Trophoblast cell (in vitro differentiated cells and primary cell): ENCODE measurements at regions not wholly inside any gene's neighbourhood (a gene's known extent, or its start where the extent isn't known, plus 50 kb on each side); places are given as distances from the start of the nearest gene placed in this dataset.

Experiments
- DNase-seq, 2 donors: peaks; one replicate each; pipeline ENCODE4 v3.0.0-alpha.2; 2016
- H2AFZ ChIP-seq: 2 replicates; pipeline ENCODE4 v1.6.1; 2013; ENCODE audit warnings: low read length, moderate library complexity, mild to moderate bottlenecking; ENCODE audit not compliant: insufficient read depth, poor library complexity
- H2AK5ac ChIP-seq: 2 replicates; pipeline ENCODE4 v1.6.1; 2013; ENCODE audit warnings: mild to moderate bottlenecking, low read length
- H2BK120ac ChIP-seq: 2 replicates; pipeline ENCODE4 v1.6.1; 2013; ENCODE audit warnings: low read length, mild to moderate bottlenecking, moderate library complexity; ENCODE audit not compliant: insufficient read depth, poor library complexity
- H2BK12ac ChIP-seq: 2 replicates; pipeline ENCODE4 v1.6.1; 2013; ENCODE audit warnings: mild to moderate bottlenecking, low read length, moderate library complexity
- H2BK5ac ChIP-seq: 2 replicates; pipeline ENCODE4 v1.6.1; 2013; ENCODE audit warnings: low read length, low read depth, moderate library complexity, mild to moderate bottlenecking; ENCODE audit not compliant: poor library complexity
- H3K14ac ChIP-seq: 2 replicates; pipeline ENCODE4 v1.6.1; 2013; ENCODE audit warnings: mild to moderate bottlenecking, low read length
- H3K18ac ChIP-seq: 2 replicates; pipeline ENCODE4 v1.6.1; 2013; ENCODE audit warnings: mild to moderate bottlenecking, low read length
- H3K23ac ChIP-seq: 2 replicates; pipeline ENCODE4 v1.6.1; 2013; ENCODE audit warnings: low read length
- H3K27ac ChIP-seq: 2 replicates; pipeline ENCODE4 v1.5.1; 2013; ENCODE audit warnings: low read depth, mild to moderate bottlenecking, inconsistent platforms, low read length, moderate library complexity
- H3K27me3 ChIP-seq: 2 replicates; pipeline ENCODE4 v1.6.1; 2013; ENCODE audit warnings: inconsistent platforms, mild to moderate bottlenecking, low read length, moderate library complexity; ENCODE audit not compliant: insufficient read depth
- H3K36me3 ChIP-seq, 2 experiments: 1 replicate in 1 of 2; 2 replicates in 1 of 2; pipeline ENCODE4 v1.6.1; 2013; ENCODE audit warnings: low read length in 2 of 2, mild to moderate bottlenecking in 2 of 2, moderate library complexity in 1 of 2; ENCODE audit not compliant: insufficient read depth in 2 of 2, control insufficient read depth in 1 of 2
- H3K4ac ChIP-seq: 2 replicates; pipeline ENCODE4 v1.6.1; 2013; ENCODE audit warnings: low read depth, mild to moderate bottlenecking, low read length, moderate library complexity
- H3K4me1 ChIP-seq, 2 experiments: 1 replicate in 1 of 2; 2 replicates in 1 of 2; pipeline ENCODE4 v1.6.1; 2013; ENCODE audit warnings: low read length in 2 of 2, mild to moderate bottlenecking in 2 of 2, moderate library complexity in 1 of 2; ENCODE audit not compliant: insufficient read depth in 2 of 2, control insufficient read depth in 1 of 2
- H3K4me2 ChIP-seq: 2 replicates; pipeline ENCODE4 v1.6.1; 2013; ENCODE audit warnings: inconsistent platforms, mild to moderate bottlenecking, low read length, moderate library complexity
- H3K4me3 ChIP-seq: 2 replicates; pipeline ENCODE4 v1.5.1; 2013; ENCODE audit warnings: mild to moderate bottlenecking, low read depth, low read length, inconsistent platforms
- H3K79me1 ChIP-seq: one replicate; pipeline ENCODE4 v1.6.1; 2013; ENCODE audit warnings: low read length
- H3K79me2 ChIP-seq: 2 replicates; pipeline ENCODE4 v1.6.1; 2013; ENCODE audit warnings: low read length, mild to moderate bottlenecking; ENCODE audit not compliant: control insufficient read depth, insufficient read depth, poor library complexity
- H3K9ac ChIP-seq: 2 replicates; pipeline ENCODE4 v1.6.1; 2013; ENCODE audit warnings: mild to moderate bottlenecking, low read length
- H3K9me3 ChIP-seq: 2 replicates; pipeline ENCODE4 v1.6.1; 2013; ENCODE audit warnings: low read depth, mild to moderate bottlenecking, control low read depth, inconsistent platforms, low read length; ENCODE audit not compliant: insufficient read depth
- H4K12ac ChIP-seq: 2 replicates; pipeline ENCODE4 v1.6.1; 2013; ENCODE audit warnings: low read depth, mild to moderate bottlenecking, low read length, moderate library complexity
- H4K8ac ChIP-seq: 2 replicates; pipeline ENCODE4 v1.6.1; 2013; ENCODE audit warnings: low read depth, mild to moderate bottlenecking, low read length, moderate library complexity
- H4K91ac ChIP-seq: one replicate; pipeline ENCODE4 v1.6.1; 2013; ENCODE audit warnings: low read depth, mild to moderate bottlenecking, low read length, moderate library complexity
- WGBS: extraction: QIAGEN DNeasy Blood & Tissue Kit; methylation state at CpG from one replicate; pipeline ENCODE4 v1.1.7; 2013; ENCODE audit warnings: missing lambda C conversion rate; ENCODE audit not compliant: insufficient read length, insufficient coverage; ENCODE audit errors: extremely low coverage; 5-methylcytosine and 5-hydroxymethylcytosine counted together

DNA sequence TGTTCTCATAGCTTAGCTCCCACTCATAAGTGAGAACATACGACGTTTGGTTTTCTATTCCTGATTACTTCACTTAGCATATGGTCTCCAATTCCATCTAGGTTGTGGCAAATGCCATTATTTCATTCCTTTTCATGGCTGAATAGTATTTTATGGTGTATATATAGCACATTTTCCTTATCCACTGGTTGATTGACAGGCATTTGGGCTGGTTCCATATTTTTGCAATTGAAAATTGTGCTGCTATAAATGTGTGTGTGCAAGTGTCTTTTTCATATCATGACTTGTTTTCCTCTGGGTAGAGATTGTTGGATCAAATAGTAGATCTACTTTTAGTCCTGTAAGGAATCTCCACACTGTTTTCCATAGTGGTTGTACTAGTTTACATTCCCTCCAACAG lies 133.0 kb upstream of the TAB2 start:
- no peak overlapping the region for H4K91ac ChIP-seq
- H4K8ac ChIP-seq, result no peak overlapping the region
- DNase-seq, result no peak
- H3K27me3 ChIP-seq, result no peaks in the 10 kb centered on the region
- no peak overlapping the region for H3K9ac ChIP-seq
- H4K12ac ChIP-seq, result no peak overlapping the region
- no peak overlapping the region for H2AK5ac ChIP-seq
- no peak overlapping the region for H3K4ac ChIP-seq
- H3K9me3 ChIP-seq, result no peaks in the 10 kb centered on the region
- H2AFZ ChIP-seq, result no peak overlapping the region
- no peaks in the 10 kb centered on the region for H3K4me1 ChIP-seq
- no peak overlapping the region for H3K14ac ChIP-seq
- no peak overlapping the region for H3K18ac ChIP-seq
- no peak overlapping the region for H3K4me2 ChIP-seq
- no peak overlapping the region for H3K23ac ChIP-seq
- H3K27ac ChIP-seq, result no peak overlapping the region
- H2BK5ac ChIP-seq, result no peak overlapping the region
- H2BK120ac ChIP-seq, result no peak overlapping the region
- H3K79me2 ChIP-seq, result no peaks in the 10 kb centered on the region
- H3K79me1 ChIP-seq, result no peaks in the 10 kb centered on the region
- H3K4me3 ChIP-seq, result no peak overlapping the region
- no peaks in the 10 kb centered on the region for H3K36me3 ChIP-seq
- WGBS, result no CpG with 5 or more reads among the region's 2 CpGs
- H2BK12ac ChIP-seq, result no peak overlapping the region

DNA sequence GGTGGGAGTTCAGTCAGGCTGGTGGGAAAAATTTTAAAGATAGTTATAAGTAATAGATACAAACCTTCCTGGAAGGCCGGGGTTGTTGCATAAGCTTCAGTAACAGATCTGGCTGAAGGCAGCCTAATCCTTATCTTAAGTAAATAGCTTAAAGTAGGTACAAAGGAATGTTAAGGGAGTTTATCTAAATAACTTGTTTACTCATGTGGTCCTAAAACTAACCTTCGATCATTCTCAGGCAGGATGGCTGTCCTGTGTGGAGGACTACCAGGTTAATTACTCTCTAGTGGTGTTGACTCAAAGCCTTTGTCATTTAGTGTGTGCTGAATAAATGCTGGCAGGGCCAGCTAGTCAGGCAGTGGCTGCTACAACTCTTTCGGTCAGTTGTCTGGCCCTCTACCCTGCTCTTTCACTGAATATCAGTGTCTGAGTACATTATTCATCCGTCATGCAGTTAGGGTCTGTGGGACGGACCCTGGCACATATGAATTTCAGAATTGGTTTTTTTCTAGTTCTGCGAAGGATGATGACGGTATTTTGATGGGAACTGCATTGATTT lies 131.6 kb upstream of the TAB2 start:
- no peak overlapping the region for H3K27ac ChIP-seq
- H3K23ac ChIP-seq, result no peak overlapping the region
- H2BK120ac ChIP-seq, result no peak overlapping the region
- H3K4me3 ChIP-seq, result no peak overlapping the region
- peak in 1 of 2 donors; percentile 48 for DNase-seq
- no peak overlapping the region for H2AK5ac ChIP-seq
- H3K9me3 ChIP-seq, result no peaks in the 10 kb centered on the region
- H3K27me3 ChIP-seq, result no peaks in the 10 kb centered on the region
- no peaks in the 10 kb centered on the region for H3K79me1 ChIP-seq
- H3K4me2 ChIP-seq, result no peak overlapping the region
- no peak overlapping the region for H4K12ac ChIP-seq
- H2AFZ ChIP-seq, result no peak overlapping the region
- H2BK5ac ChIP-seq, result no peak overlapping the region
- H3K4me1 ChIP-seq, result no peaks in the 10 kb centered on the region
- H3K14ac ChIP-seq, result no peak overlapping the region
- no peak overlapping the region for H3K4ac ChIP-seq
- WGBS, result no CpG with 5 or more reads among the region's 7 CpGs
- H3K79me2 ChIP-seq, result no peaks in the 10 kb centered on the region
- no peak overlapping the region for H3K9ac ChIP-seq
- no peak overlapping the region for H4K8ac ChIP-seq
- no peak overlapping the region for H4K91ac ChIP-seq
- H3K36me3 ChIP-seq, result no peaks in the 10 kb centered on the region
- H3K18ac ChIP-seq, result no peak overlapping the region
- H2BK12ac ChIP-seq, result no peak overlapping the region

DNA sequence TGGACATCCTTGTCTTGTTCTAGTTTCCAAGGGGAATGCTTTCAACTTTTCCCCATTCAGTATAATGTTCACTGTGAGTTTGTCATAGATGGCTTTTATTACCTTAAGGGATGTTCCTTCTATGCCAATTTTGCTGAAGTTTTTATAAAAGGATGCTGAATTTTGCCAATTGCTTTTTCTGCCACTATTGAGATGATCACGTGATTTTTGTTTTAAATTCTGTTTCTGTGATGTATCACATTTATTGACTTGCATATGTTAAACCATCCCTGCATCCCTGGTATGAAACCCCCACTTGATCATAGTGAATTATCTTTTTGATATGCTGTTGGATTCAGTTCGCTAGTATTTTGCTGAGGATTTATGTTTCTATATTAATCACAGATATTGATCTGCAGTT lies 130.6 kb upstream of the TAB2 start:
- no peak overlapping the region for H2AFZ ChIP-seq
- H4K8ac ChIP-seq, result no peak overlapping the region
- no peak overlapping the region for H2BK120ac ChIP-seq
- WGBS, result no CpG with 5 or more reads among the region's 2 CpGs
- H3K18ac ChIP-seq, result no peak overlapping the region
- H3K79me1 ChIP-seq, result no peaks in the 10 kb centered on the region
- H3K23ac ChIP-seq, result no peak overlapping the region
- no peak overlapping the region for H3K27ac ChIP-seq
- no peak overlapping the region for H4K12ac ChIP-seq
- H4K91ac ChIP-seq, result no peak overlapping the region
- H3K4me3 ChIP-seq, result no peak overlapping the region
- H3K14ac ChIP-seq, result no peak overlapping the region
- H2BK12ac ChIP-seq, result no peak overlapping the region
- H3K4ac ChIP-seq, result no peak overlapping the region
- no peak for DNase-seq
- H3K4me2 ChIP-seq, result no peak overlapping the region
- no peak overlapping the region for H2AK5ac ChIP-seq
- no peaks in the 10 kb centered on the region for H3K79me2 ChIP-seq
- no peak overlapping the region for H2BK5ac ChIP-seq
- H3K36me3 ChIP-seq, result no peaks in the 10 kb centered on the region
- no peaks in the 10 kb centered on the region for H3K27me3 ChIP-seq
- no peaks in the 10 kb centered on the region for H3K9me3 ChIP-seq
- H3K4me1 ChIP-seq, result no peaks in the 10 kb centered on the region
- no peak overlapping the region for H3K9ac ChIP-seq

DNA sequence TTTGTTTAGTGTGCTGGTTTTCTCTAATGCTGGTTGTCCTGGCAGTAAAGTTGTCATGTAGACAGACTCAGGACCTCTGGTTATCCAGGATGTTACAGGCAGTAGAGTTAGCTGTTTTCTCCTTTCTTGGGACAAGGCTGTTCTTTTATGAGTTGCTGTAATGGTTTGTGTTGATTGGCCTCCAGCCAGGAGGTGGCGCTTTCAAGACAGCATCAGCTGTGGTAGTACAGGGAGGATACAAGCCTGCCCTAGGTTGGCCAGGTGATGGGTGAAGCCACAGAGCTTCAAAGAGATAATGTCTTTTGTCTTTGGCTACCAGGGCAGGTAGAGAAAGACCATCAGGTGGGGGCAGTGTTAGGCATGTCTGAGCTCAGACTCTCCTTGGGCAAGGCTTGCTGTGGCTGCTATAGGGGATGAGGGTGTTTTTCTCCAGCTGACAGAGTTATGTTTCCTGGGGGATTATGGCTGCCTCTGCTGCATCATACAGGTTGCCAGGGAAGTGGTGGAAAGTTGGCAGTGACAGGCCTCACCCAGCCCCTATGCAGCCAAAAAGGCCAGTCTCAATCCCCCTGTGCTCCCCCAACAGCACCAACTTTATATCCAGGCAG lies 127.2 kb upstream of the TAB2 start:
- no peak overlapping the region for H3K4me3 ChIP-seq

More for the DNA sequence above, 127.2 kb upstream of the TAB2 start:
- no peak overlapping the region for H3K4me2 ChIP-seq
- no peak overlapping the region for H3K4ac ChIP-seq
- H3K9me3 ChIP-seq, result no peaks in the 10 kb centered on the region
- H2BK120ac ChIP-seq, result no peak overlapping the region
- no peaks in the 10 kb centered on the region for H3K27me3 ChIP-seq
- H3K18ac ChIP-seq, result no peak overlapping the region
- no peak overlapping the region for H4K91ac ChIP-seq
- DNase-seq, result peak in 1 of 2 donors; percentile 21
- no peaks in the 10 kb centered on the region for H3K36me3 ChIP-seq
- no peak overlapping the region for H3K14ac ChIP-seq
- WGBS, result no CpG with 5 or more reads among the region's 1 CpG
- H2AK5ac ChIP-seq, result no peak overlapping the region
- H3K27ac ChIP-seq, result no peak overlapping the region
- H2AFZ ChIP-seq, result no peak overlapping the region
- H3K9ac ChIP-seq, result no peak overlapping the region
- H4K12ac ChIP-seq, result no peak overlapping the region
- H4K8ac ChIP-seq, result no peak overlapping the region
- H2BK12ac ChIP-seq, result no peak overlapping the region
- H3K23ac ChIP-seq, result no peak overlapping the region
- no peak overlapping the region for H2BK5ac ChIP-seq
- no peaks in the 10 kb centered on the region for H3K79me2 ChIP-seq
- peaks cover 3% of the 10 kb centered on the region for H3K79me1 ChIP-seq
- H3K4me1 ChIP-seq, result no peaks in the 10 kb centered on the region
